ENCODE measurements at regions not wholly inside any gene's neighbourhood (a gene's known extent, or its start where the extent isn't known, plus 50 kb on each side); places are given as distances from the start of the nearest gene placed in this dataset.

GRCh38 chr3:26839001-26839400 is 216.4 kb downstream of the LRRC3B start:
- no peak for FAIRE-seq
- no TSS peak for BruUV-seq (replicated peaks)

More at GRCh38 chr3:26839001-26839400, 216.4 kb downstream of the LRRC3B start:
- Histone ChIP-seq H3K9ac (ENCODE audit: insufficient read depth, low read depth, low read length) (no peak overlapping the region), H2AFZ (ENCODE audit: low read length) (no peak overlapping the region), H3K79me2 (ENCODE audit: insufficient read depth, low read length) (no peaks in the 10 kb centered on the region), H3K4me3 (replicated peaks in 1 of 3; ENCODE audit: insufficient read depth in 1 of 3, low read depth in 2 of 3, low read length in 3 of 3) (no peak overlapping the region), H3K27me3 (ENCODE audit: control insufficient read depth in 1 of 2, insufficient read depth in 2 of 2, low read length in 2 of 2) (no peaks in the 10 kb centered on the region), H3K9me3 (ENCODE audit: low read length) (no peaks in the 10 kb centered on the region), H4K20me1 (ENCODE audit: insufficient read depth, low read length) (no peaks in the 10 kb centered on the region), H3K4me1 (ENCODE audit: insufficient read depth, low read length) (no peaks in the 10 kb centered on the region), H3K36me3 (replicated peaks in 1 of 2; ENCODE audit: control insufficient read depth in 1 of 2, insufficient read depth in 2 of 2, low read length in 2 of 2) (no peaks in the 10 kb centered on the region), H3K4me2 (ENCODE audit: low read depth, low read length) (no peak overlapping the region), H3K27ac (ENCODE audit: extremely low read length, insufficient read depth, low read length) (no peak overlapping the region)
- WGBS (ENCODE audit: low lambda C conversion rate): 53% methylated on average over 1 of the region's 1 CpG
- no peak for ATAC-seq
- in situ Hi-C loops (cut with HindIII; ENCODE audit: extremely low pct_ligation_motif_present, low pct_unique_long_range_greater_than_20kb) (no loop called here), intact Hi-C loops (cut with micrococcal nuclease; ENCODE audit: unreplicated experiment) (no loop called here)
- POLR2A ChIA-PET: no interaction called here
- TF ChIP-seq ZBTB14 (CRISPR knock-in tag; IDR thresholded peaks at IDR 0.05) (no peak), CEBPG (CRISPR knock-in tag; IDR thresholded peaks at IDR 0.05) (no peak), ZNF746 (CRISPR knock-in tag; IDR thresholded peaks at IDR 0.05) (no peak), ZFP82 (CRISPR knock-in tag; IDR thresholded peaks at IDR 0.05; ENCODE audit: borderline replicate concordance) (no peak), ZNF616 (CRISPR knock-in tag; IDR thresholded peaks at IDR 0.05; ENCODE audit: low read depth) (no peak), HOXA3 (CRISPR knock-in tag; IDR thresholded peaks at IDR 0.05) (no peak), MYPOP (CRISPR knock-in tag; IDR thresholded peaks at IDR 0.05) (no peak), ZNF678 (CRISPR knock-in tag; IDR thresholded peaks at IDR 0.05) (no peak), SMARCE1 (IDR thresholded peaks at IDR 0.05; ENCODE audit: borderline replicate concordance) (no peak), ZNF607 (CRISPR knock-in tag; IDR thresholded peaks at IDR 0.05; ENCODE audit: borderline replicate concordance) (no peak), NRL (CRISPR knock-in tag; IDR thresholded peaks at IDR 0.05; ENCODE audit: borderline replicate concordance) (no peak), CENPT (CRISPR knock-in tag; IDR thresholded peaks at IDR 0.05; ENCODE audit: low read depth) (no peak), ZBTB1 (CRISPR knock-in tag; IDR thresholded peaks at IDR 0.05; ENCODE audit: borderline replicate concordance) (no peak), IRF9 (CRISPR knock-in tag; IDR thresholded peaks at IDR 0.05; ENCODE audit: borderline replicate concordance) (no peak), THAP7 (CRISPR knock-in tag; IDR thresholded peaks at IDR 0.05) (no peak)
- no peak for DNase-seq (ENCODE audit: low spot score)
- CTCF ChIA-PET (ENCODE audit: low intra/inter-chr PET ratio, low total read pairs): no interaction called here

Measured in HepG2 (cell line).